ENCODE measurements at regions not wholly inside any gene's neighbourhood (a gene's known extent, or its start where the extent isn't known, plus 50 kb on each side); places are given as distances from the start of the nearest gene placed in this dataset.
"Not testable (repeated sequence)": the region's sequence is repeated elsewhere in the genome, so short reads cannot be mapped to it uniquely, and the experiment has no call there.

DNA sequence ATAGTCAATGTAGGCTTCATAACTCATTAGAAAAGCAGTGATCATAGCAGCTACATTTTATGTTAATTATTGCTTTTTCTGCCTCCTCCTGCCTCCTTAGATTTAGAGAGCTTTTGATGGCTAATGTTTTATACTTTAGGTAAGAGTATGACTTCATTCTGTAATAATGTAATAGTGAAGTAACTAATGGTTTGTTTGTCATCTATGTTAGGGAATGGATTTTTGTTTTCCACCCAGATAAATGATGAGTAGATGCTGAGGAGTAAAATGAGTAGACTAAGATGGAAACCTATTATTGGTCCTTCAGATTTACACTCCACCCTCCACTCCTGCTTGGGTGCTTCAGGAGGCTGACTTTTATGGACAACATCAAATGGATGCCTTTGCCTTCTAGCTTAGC is 170.6 kb downstream of the CTH start:
- H3K9me3 ChIP-seq, result no peaks in the 10 kb centered on the region
- no peaks in the 10 kb centered on the region for H3K27me3 ChIP-seq
- intact Hi-C loops (cut with DNase I; ENCODE audit: low total_unique reads), result no loop called here
- H3K4me3 ChIP-seq, result no peak overlapping the region
- H3K27ac ChIP-seq, result peak overlapping the region; percentile 52 to 59
- DNase-seq, result no peak
- H3K4me1 ChIP-seq, result peaks cover 0 to 8% of the 10 kb centered on the region in 2 donors
- TF ChIP-seq, protein P1, sequence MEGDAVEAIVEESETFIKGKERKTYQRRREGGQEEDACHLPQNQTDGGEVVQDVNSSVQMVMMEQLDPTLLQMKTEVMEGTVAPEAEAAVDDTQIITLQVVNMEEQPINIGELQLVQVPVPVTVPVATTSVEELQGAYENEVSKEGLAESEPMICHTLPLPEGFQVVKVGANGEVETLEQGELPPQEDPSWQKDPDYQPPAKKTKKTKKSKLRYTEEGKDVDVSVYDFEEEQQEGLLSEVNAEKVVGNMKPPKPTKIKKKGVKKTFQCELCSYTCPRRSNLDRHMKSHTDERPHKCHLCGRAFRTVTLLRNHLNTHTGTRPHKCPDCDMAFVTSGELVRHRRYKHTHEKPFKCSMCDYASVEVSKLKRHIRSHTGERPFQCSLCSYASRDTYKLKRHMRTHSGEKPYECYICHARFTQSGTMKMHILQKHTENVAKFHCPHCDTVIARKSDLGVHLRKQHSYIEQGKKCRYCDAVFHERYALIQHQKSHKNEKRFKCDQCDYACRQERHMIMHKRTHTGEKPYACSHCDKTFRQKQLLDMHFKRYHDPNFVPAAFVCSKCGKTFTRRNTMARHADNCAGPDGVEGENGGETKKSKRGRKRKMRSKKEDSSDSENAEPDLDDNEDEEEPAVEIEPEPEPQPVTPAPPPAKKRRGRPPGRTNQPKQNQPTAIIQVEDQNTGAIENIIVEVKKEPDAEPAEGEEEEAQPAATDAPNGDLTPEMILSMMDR (IDR thresholded peaks at IDR 0.05), result no peak
- TF ChIP-seq POLR2A (IDR thresholded peaks at IDR 0.05), result no peak
- H3K36me3 ChIP-seq, result no peaks in the 10 kb centered on the region

DNA sequence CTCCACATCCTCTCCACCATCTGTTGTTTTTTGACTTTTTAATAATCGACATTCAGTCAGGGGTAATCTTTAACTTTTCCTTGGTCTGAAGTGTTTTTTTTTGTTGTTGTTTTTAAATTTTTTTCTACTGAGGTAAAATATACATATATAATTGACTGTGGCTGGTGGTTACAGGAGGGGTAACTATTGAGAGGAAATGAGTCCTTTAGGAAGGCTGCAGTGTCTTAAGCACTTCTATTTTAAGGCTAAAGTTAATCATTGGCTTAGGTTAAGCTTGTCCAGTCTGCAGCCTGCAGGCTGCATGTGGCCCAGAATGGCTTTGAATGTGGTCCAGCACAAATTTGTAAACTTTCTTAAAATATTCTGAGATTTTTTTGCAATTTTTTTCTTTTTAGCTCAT is 172.5 kb downstream of the CTH start:
- no peak for DNase-seq
- intact Hi-C loops (cut with DNase I; ENCODE audit: low total_unique reads), result no loop called here
- Histone ChIP-seq H3K36me3 (no peaks in the 10 kb centered on the region), H3K9me3 (no peaks in the 10 kb centered on the region), H3K4me3 (no peak overlapping the region), H3K27me3 (no peaks in the 10 kb centered on the region), H3K27ac (no peak overlapping the region), H3K4me1 (peaks cover 0 to 8% of the 10 kb centered on the region in 2 donors)
- no peak for TF ChIP-seq POLR2A (IDR thresholded peaks at IDR 0.05)
- TF ChIP-seq, protein P1 (IDR thresholded peaks at IDR 0.05), result no peak

DNA sequence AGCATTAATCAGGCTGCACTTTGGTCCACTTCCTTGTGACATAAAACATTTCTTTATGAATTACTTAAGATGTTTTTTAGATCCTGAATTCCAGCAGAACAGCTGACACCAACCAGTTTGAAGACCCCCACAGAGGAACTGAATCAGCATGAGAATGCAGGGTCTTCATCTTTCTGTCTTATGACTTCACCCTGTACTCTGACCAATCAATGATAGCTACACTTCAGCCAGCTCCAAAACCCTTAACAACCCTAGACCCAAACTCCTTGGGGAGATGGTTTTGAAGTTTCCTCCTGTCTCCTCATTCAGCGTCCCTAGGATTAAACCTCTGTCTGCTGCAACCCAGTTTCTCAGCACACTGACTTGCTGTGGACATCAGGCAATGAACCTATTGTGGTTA is 175.0 kb downstream of the CTH start:
- no peaks in the 10 kb centered on the region for H3K27me3 ChIP-seq
- intact Hi-C loops (cut with DNase I; ENCODE audit: low total_unique reads), result no loop called here
- no peak for DNase-seq
- no peak for TF ChIP-seq POLR2A (IDR thresholded peaks at IDR 0.05)
- TF ChIP-seq, protein P1 (IDR thresholded peaks at IDR 0.05), result no peak
- no peaks in the 10 kb centered on the region for H3K36me3 ChIP-seq
- peaks cover 0 to 8% of the 10 kb centered on the region in 2 donors for H3K4me1 ChIP-seq
- no peaks in the 10 kb centered on the region for H3K9me3 ChIP-seq
- H3K27ac ChIP-seq, result no peak overlapping the region
- no peak overlapping the region for H3K4me3 ChIP-seq

DNA sequence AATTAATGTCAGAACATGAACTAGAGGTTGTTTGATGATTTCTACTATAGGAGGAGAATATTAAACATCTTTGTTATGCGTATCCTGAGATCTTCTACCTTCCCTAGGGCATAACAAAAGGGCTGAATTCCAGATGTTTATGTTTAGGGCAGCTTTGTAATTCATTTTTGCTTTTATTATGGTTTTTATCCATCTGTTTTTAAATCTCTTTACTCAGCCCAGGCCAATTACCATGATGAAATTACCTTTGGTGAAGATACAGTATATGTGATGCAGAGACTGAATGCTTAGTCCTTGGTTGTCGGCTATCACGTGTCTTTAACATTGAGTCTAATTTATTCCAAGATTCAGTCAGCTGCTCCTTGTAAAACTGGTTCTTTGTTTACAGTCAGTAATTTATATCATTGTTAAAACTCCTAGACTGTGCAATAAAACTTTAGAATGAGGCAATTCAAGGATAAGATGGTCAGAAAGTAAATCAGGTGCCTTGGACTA is 176.9 kb downstream of the CTH start:
- intact Hi-C loops (cut with DNase I; ENCODE audit: low total_unique reads), result no loop called here
- no peak overlapping the region for H3K4me3 ChIP-seq

DNA sequence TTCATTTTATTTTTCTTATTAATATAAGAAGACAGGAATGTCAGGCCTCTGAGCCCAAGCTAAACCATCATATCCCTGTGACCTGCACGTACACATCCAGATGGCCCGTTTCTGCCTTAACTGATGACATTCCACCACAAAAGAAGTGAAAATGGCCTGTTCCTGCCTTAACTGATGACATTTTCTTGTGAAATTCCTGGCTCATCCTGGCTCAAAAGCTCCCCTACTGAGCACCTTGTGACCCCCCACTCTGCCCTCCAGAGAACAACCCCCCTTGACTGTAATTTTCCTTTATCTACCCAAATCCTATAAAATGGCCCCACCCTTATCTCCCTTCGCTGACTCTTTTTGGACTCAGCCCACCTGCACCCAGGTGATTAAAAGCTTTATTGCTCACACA is 182.5 kb downstream of the CTH start:
- DNase-seq; intact Hi-C loops (cut with DNase I; ENCODE audit: low total_unique reads); H3K4me3 ChIP-seq; H3K27me3 ChIP-seq; H3K27ac ChIP-seq; H3K4me1 ChIP-seq; H3K9me3 ChIP-seq; H3K36me3 ChIP-seq: not testable (repeated sequence)

More for the DNA sequence above, 176.9 kb downstream of the CTH start:
- Histone ChIP-seq H3K4me1 (no peaks in the 10 kb centered on the region), H3K9me3 (no peaks in the 10 kb centered on the region), H3K27ac (peak overlapping the region; percentile 24 to 52), H3K36me3 (no peaks in the 10 kb centered on the region), H3K27me3 (no peaks in the 10 kb centered on the region)
- no peak for DNase-seq
- no peak for TF ChIP-seq POLR2A (IDR thresholded peaks at IDR 0.05)
- TF ChIP-seq, protein P1 (IDR thresholded peaks at IDR 0.05), result no peak

DNA sequence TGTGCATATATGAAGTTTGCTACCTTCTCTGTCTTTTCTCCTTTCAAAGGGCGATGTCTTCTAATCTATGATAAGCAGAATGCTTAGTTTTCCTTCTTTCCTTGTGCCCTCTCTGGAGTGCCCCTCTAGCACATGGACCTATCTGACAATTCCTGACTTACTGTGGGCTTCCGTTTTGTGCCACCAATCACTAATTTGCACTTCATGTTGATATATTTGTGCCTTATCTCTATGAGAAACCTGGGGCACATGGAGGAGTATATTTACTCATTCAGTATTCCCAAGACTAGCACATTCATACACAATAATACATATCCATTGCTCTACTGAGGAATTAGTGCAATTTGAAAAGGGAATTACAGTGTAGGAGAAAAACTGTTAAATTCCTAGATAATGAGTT is 197.7 kb downstream of the CTH start:
- no peaks in the 10 kb centered on the region for H3K36me3 ChIP-seq

DNA sequence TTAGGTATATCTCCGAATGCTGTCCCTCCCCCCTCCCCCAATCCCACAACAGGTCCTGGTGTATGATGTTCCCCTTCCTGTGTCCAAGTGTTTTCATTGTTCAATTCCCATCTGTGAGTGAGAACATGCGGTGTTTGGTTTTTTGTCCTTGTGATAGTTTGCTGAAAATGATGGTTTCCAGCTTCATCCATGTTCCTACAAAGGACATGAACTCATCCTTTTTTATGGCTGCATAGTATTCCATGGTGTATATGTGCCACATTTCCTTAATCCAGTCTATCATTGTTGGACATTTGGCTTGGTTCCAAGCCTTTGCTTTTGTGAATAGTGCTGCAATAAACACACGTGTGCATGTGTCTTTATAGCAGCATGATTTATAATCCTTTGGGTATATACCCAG is 199.1 kb downstream of the CTH start:
- H3K27ac ChIP-seq; H3K9me3 ChIP-seq; H3K4me1 ChIP-seq; H3K27me3 ChIP-seq; H3K36me3 ChIP-seq; H3K4me3 ChIP-seq; DNase-seq; intact Hi-C loops (cut with DNase I; ENCODE audit: low total_unique reads): not testable (repeated sequence)

More for the DNA sequence above, 197.7 kb downstream of the CTH start:
- intact Hi-C loops (cut with DNase I; ENCODE audit: low total_unique reads), result no loop called here
- TF ChIP-seq POLR2A (IDR thresholded peaks at IDR 0.05), result no peak
- TF ChIP-seq, protein P1 (IDR thresholded peaks at IDR 0.05), result no peak
- H3K27me3 ChIP-seq, result no peaks in the 10 kb centered on the region
- no peaks in the 10 kb centered on the region for H3K4me1 ChIP-seq
- no peak overlapping the region for H3K4me3 ChIP-seq
- no peak for DNase-seq
- H3K9me3 ChIP-seq, result peaks cover 0 to 7% of the 10 kb centered on the region in 2 donors
- H3K27ac ChIP-seq, result no peak overlapping the region
